ENCODE measurements at regions not wholly inside any gene's neighbourhood (a gene's known extent, or its start where the extent isn't known, plus 50 kb on each side); places are given as distances from the start of the nearest gene placed in this dataset.

DNA sequence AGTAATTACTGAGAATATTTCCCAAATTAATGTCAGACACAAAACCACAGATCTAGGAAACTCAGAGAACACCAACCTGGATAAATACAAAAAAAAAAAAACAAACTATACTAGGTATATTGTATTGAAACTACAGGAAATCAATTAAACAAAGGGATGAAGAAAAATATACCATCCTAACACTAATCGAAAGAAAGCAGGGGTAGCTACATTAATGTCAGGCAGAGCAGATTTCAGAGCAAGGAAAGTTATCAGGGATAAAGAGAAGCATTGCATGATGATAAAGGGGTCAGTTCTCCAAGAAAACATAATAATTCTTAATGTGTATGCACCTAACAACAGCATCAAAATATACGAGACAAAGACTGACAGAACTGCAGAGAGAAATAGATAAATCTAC is 89.9 kb downstream of the TOMM20 start:
- H3K9me3 ChIP-seq (ENCODE audit: low read length): no peaks in the 10 kb centered on the region
- no peaks in the 10 kb centered on the region for H3K27me3 ChIP-seq (ENCODE audit: insufficient read depth, low read depth, low read length)
- TF ChIP-seq MXI1 (conservative IDR thresholded peaks at IDR 0.05; ENCODE audit: poor library complexity, severe bottlenecking) (no peak), EP300 (conservative IDR thresholded peaks at IDR 0.05; ENCODE audit: poor library complexity, severe bottlenecking) (no peak), REST (IDR thresholded peaks at IDR 0.05; ENCODE audit: borderline replicate concordance) (no peak), POLR2AphosphoS5 (IDR thresholded peaks at IDR 0.05) (no peak), EZH2 (IDR thresholded peaks at IDR 0.05; ENCODE audit: borderline replicate concordance, insufficient read depth, low read length, poor library complexity, severe bottlenecking) (no peak), RAD21 (conservative IDR thresholded peaks at IDR 0.05) (no peak), TAF1 (IDR thresholded peaks at IDR 0.05; ENCODE audit: low read depth) (no peak), SMC3 (conservative IDR thresholded peaks at IDR 0.05; ENCODE audit: poor library complexity) (no peak)
- TF ChIP-seq, protein P1, sequence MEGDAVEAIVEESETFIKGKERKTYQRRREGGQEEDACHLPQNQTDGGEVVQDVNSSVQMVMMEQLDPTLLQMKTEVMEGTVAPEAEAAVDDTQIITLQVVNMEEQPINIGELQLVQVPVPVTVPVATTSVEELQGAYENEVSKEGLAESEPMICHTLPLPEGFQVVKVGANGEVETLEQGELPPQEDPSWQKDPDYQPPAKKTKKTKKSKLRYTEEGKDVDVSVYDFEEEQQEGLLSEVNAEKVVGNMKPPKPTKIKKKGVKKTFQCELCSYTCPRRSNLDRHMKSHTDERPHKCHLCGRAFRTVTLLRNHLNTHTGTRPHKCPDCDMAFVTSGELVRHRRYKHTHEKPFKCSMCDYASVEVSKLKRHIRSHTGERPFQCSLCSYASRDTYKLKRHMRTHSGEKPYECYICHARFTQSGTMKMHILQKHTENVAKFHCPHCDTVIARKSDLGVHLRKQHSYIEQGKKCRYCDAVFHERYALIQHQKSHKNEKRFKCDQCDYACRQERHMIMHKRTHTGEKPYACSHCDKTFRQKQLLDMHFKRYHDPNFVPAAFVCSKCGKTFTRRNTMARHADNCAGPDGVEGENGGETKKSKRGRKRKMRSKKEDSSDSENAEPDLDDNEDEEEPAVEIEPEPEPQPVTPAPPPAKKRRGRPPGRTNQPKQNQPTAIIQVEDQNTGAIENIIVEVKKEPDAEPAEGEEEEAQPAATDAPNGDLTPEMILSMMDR (IDR thresholded peaks at IDR 0.05; ENCODE audit: poor library complexity, severe bottlenecking): no peak
- no peak overlapping the region for H3K9ac ChIP-seq (ENCODE audit: low read length)
- H3K9me2 ChIP-seq (ENCODE audit: insufficient read depth, low read length): no peaks in the 10 kb centered on the region
- H3K36me3 ChIP-seq (ENCODE audit: insufficient read depth, low read length): no peaks in the 10 kb centered on the region
- no peaks in the 10 kb centered on the region for H4K20me1 ChIP-seq (ENCODE audit: insufficient read depth)
- no peaks in the 10 kb centered on the region for H3K79me2 ChIP-seq (replicated peaks; ENCODE audit: insufficient read depth, low read length)
- H3K4me3 ChIP-seq (ENCODE audit: low read length): no peak overlapping the region
- no peak overlapping the region for H3K27ac ChIP-seq (ENCODE audit: low read length)
- H3F3A ChIP-seq (ENCODE audit: insufficient read depth, low read length, poor library complexity, severe bottlenecking): no peaks in the 10 kb centered on the region
- no peak overlapping the region for H3K4me2 ChIP-seq (ENCODE audit: low read length)
- no peak overlapping the region for H2AFZ ChIP-seq (ENCODE audit: low read depth, low read length)

DNA sequence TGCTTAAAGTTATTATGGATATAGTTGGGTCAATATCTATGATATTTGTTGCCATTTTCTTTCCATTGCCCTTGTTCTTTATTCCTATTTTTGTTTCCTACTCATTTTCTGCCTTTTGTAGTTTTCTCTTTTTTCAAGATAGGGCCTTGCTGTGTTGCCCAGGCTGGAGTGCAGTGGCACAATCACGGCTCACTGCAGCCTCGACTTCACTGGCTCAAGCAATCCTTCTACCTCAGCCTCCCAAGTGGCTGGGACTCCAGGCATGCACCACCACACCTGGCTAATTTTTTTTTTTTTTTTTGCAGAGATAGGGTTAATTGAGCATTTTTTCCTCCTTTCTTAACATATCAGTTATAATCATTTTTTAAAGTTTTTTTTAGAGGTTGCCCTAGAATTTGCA is 92.7 kb downstream of the TOMM20 start:
- Histone ChIP-seq H2AFZ (ENCODE audit: low read depth, low read length) (no peak overlapping the region), H3K4me2 (ENCODE audit: low read length) (no peak overlapping the region), H3K27ac (ENCODE audit: low read length) (no peak overlapping the region), H3K9ac (ENCODE audit: low read length) (no peak overlapping the region), H3K9me2 (ENCODE audit: insufficient read depth, low read length) (no peaks in the 10 kb centered on the region), H3K4me3 (ENCODE audit: low read length) (no peak overlapping the region), H3K27me3 (ENCODE audit: insufficient read depth, low read depth, low read length) (no peaks in the 10 kb centered on the region), H3K9me3 (ENCODE audit: low read length) (no peaks in the 10 kb centered on the region), H3K79me2 (replicated peaks; ENCODE audit: insufficient read depth, low read length) (no peaks in the 10 kb centered on the region), H3F3A (ENCODE audit: insufficient read depth, low read length, poor library complexity, severe bottlenecking) (no peaks in the 10 kb centered on the region), H3K36me3 (ENCODE audit: insufficient read depth, low read length) (no peaks in the 10 kb centered on the region), H4K20me1 (ENCODE audit: insufficient read depth) (no peaks in the 10 kb centered on the region)
- TF ChIP-seq EZH2 (IDR thresholded peaks at IDR 0.05; ENCODE audit: borderline replicate concordance, insufficient read depth, low read length, poor library complexity, severe bottlenecking) (no peak), TAF1 (IDR thresholded peaks at IDR 0.05; ENCODE audit: low read depth) (no peak), REST (IDR thresholded peaks at IDR 0.05; ENCODE audit: borderline replicate concordance) (no peak), EP300 (conservative IDR thresholded peaks at IDR 0.05; ENCODE audit: poor library complexity, severe bottlenecking) (no peak), POLR2AphosphoS5 (IDR thresholded peaks at IDR 0.05) (no peak), RAD21 (conservative IDR thresholded peaks at IDR 0.05) (no peak), MXI1 (conservative IDR thresholded peaks at IDR 0.05; ENCODE audit: poor library complexity, severe bottlenecking) (no peak), SMC3 (conservative IDR thresholded peaks at IDR 0.05; ENCODE audit: poor library complexity) (no peak)
- TF ChIP-seq, protein P1 (IDR thresholded peaks at IDR 0.05; ENCODE audit: poor library complexity, severe bottlenecking): no peak

Measured in neural cell (in vitro differentiated cells).